ENCODE measurements at regions not wholly inside any gene's neighbourhood (a gene's known extent, or its start where the extent isn't known, plus 50 kb on each side); places are given as distances from the start of the nearest gene placed in this dataset.

DNA sequence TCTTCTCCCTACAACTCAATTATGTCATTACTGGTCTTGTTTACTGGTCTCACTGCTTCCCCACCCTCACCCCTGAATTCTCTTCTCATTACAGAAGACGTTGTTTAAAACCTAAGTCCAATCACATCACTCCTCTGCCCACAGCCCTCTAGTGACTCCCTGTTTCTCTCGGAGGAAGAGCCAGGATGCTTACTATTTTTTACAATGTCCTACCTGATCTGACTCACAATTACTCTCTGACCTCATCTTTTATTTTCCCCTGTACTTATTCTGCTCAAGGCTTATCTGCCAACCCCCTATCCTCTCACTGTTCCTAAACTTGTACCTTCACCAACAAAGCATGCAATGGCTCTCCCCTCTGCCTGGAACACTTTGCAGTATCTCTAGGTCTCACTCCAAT lies 400.4 kb upstream of the PTCHD4 start:
- TF ChIP-seq, protein P1, sequence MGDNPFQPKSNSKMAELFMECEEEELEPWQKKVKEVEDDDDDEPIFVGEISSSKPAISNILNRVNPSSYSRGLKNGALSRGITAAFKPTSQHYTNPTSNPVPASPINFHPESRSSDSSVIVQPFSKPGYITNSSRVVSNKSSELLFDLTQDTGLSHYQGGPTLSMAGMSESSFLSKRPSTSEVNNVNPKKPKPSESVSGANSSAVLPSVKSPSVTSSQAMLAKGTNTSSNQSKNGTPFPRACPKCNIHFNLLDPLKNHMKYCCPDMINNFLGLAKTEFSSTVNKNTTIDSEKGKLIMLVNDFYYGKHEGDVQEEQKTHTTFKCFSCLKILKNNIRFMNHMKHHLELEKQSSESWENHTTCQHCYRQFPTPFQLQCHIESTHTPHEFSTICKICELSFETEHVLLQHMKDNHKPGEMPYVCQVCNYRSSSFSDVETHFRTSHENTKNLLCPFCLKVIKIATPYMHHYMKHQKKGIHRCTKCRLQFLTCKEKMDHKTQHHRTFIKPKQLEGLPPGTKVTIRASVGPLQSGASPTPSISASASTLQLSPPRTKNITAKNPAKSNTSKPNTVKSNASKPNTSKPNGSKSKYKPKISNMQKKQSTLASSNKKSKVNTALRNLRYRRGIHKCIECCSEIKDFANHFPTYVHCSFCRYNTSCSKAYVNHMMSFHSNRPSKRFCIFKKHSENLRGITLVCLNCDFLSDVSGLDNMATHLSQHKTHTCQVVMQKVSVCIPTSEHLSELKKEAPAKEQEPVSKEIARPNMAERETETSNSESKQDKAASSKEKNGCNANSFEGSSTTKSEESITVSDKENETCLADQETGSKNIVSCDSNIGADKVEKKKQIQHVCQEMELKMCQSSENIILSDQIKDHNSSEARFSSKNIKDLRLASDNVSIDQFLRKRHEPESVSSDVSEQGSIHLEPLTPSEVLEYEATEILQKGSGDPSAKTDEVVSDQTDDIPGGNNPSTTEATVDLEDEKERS (CRISPR knock-in tag; IDR thresholded peaks at IDR 0.05): no peak
- TF ChIP-seq BHLHE40 (IDR thresholded peaks at IDR 0.05; ENCODE audit: low read length) (no peak), MAZ (IDR thresholded peaks at IDR 0.05; ENCODE audit: borderline replicate concordance, low read depth, low read length) (no peak), MAZ (CRISPR knock-in tag; IDR thresholded peaks at IDR 0.05; ENCODE audit: low read depth) (no peak)
